A549 (cell line): ENCODE measurements at regions not wholly inside any gene's neighbourhood (a gene's known extent, or its start where the extent isn't known, plus 50 kb on each side); places are given as distances from the start of the nearest gene placed in this dataset.

Experiments used
- CEBPB ChIP-seq, 2 experiments: fragments of >200 bp in 1 of 2; sonication (Bioruptor Twin) in 1 of 2; formaldehyde crosslinking in 1 of 2; IDR thresholded peaks; 2 replicates each; pipeline ENCODE4 v1.6.1; 2012 to 2016
- EHF ChIP-seq: fragments of 250-450 bp; sonication (Bioruptor Pico); IDR thresholded peaks from 2 replicates; pipeline ENCODE4 v1.5.0; 2020; ENCODE audit warnings: mild to moderate bottlenecking
- EHMT2 ChIP-seq: fragments of 200-600 bp; sonication (generic); IDR thresholded peaks from 2 replicates; pipeline ENCODE4 v1.6.1; 2016; ENCODE audit warnings: antibody characterized with exemption, low read depth, mild to moderate bottlenecking, moderate library complexity
- JUN ChIP-seq, 2 experiments: fragments of >200 bp; sonication (Bioruptor Twin); formaldehyde crosslinking; IDR thresholded peaks; 2 replicates in 1 of 2; 3 replicates in 1 of 2; pipeline ENCODE4 v1.6.1; 2016 to 2017
- KDM1A ChIP-seq: fragments of 200-600 bp; sonication (generic); IDR thresholded peaks from 2 replicates; pipeline ENCODE4 v1.6.1; 2016; ENCODE audit warnings: low read depth, mild to moderate bottlenecking
- MYC ChIP-seq: IDR thresholded peaks from 2 replicates; pipeline ENCODE4 v1.6.1; 2012; ENCODE audit warnings: mild to moderate bottlenecking, inconsistent platforms, low read length, improper control_type of control experiment, borderline replicate concordance
- POLR2A ChIP-seq: IDR thresholded peaks from 2 replicates; pipeline ENCODE4 v1.6.1; 2012; ENCODE audit warnings: mild to moderate bottlenecking, low read length
- RAD21 ChIP-seq, 2 experiments: fragments of >200 bp in 1 of 2; sonication (Bioruptor Twin) in 1 of 2; formaldehyde crosslinking in 1 of 2; IDR thresholded peaks in 1 of 2; conservative IDR thresholded peaks in 1 of 2; 2 replicates in 1 of 2; 3 replicates in 1 of 2; pipeline ENCODE4 v1.6.1; 2012 to 2018; ENCODE audit warnings: inconsistent platforms in 1 of 2
- RARB ChIP-seq: fragments of 250-450 bp; sonication (Bioruptor Pico); IDR thresholded peaks from 2 replicates; pipeline ENCODE4 v1.8.0; 2021; ENCODE audit warnings: mild to moderate bottlenecking, moderate library complexity
- ZFP36 ChIP-seq: fragments of 450-650 bp; IDR thresholded peaks from 2 replicates; pipeline ENCODE4 v1.6.1; 2014; ENCODE audit warnings: borderline replicate concordance; ENCODE audit not compliant: partially characterized antibody
- TF ChIP-seq, protein P1 (sequence below): fragments of >200 bp; sonication (Bioruptor Twin); formaldehyde crosslinking; IDR thresholded peaks from 3 replicates; pipeline ENCODE4 v1.6.1; 2016
- TF ChIP-seq, protein P2 (sequence below): fragments of >200 bp; sonication (Bioruptor Twin); formaldehyde crosslinking; IDR thresholded peaks from 3 replicates; pipeline ENCODE4 v1.5.1; 2016
- TF ChIP-seq, protein P3 (sequence below): fragments of 150-350 bp; IDR thresholded peaks from 2 replicates; pipeline ENCODE4 v1.6.1; 2014; ENCODE audit warnings: low read depth, mild to moderate bottlenecking, low read length
- TF ChIP-seq, protein P4 (sequence below): IDR thresholded peaks from 2 replicates; pipeline ENCODE4 v1.6.1; 2012

DNA sequence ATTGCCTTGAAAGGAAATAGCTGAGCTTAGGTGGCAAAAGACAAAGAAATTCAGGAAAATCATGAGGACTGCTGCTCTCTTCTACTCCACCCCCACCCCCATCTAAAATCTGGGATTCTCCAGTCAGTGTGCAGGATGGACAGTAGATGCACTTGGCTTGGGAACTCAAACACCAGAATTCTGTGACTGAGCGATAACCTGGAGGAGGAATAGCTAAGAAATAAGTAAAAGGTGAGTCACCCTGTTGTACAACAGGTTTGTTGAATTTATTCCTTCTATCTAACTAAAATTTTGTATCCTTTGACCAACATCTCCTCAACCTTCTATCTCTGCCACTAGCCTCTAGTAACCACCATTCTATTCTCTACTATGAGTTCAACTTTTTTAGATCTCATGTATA lies 1029.9 kb upstream of the ACVR2A start:
- TF ChIP-seq KDM1A = no peak
- no peak for TF ChIP-seq MYC
- no peak for TF ChIP-seq POLR2A
- no peak for TF ChIP-seq JUN (IDR thresholded peaks at IDR 0.05)
- TF ChIP-seq, protein P1, sequence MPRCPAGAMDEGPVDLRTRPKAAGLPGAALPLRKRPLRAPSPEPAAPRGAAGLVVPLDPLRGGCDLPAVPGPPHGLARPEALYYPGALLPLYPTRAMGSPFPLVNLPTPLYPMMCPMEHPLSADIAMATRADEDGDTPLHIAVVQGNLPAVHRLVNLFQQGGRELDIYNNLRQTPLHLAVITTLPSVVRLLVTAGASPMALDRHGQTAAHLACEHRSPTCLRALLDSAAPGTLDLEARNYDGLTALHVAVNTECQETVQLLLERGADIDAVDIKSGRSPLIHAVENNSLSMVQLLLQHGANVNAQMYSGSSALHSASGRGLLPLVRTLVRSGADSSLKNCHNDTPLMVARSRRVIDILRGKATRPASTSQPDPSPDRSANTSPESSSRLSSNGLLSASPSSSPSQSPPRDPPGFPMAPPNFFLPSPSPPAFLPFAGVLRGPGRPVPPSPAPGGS = no peak
- no peak for TF ChIP-seq EHMT2
- TF ChIP-seq, protein P2, sequence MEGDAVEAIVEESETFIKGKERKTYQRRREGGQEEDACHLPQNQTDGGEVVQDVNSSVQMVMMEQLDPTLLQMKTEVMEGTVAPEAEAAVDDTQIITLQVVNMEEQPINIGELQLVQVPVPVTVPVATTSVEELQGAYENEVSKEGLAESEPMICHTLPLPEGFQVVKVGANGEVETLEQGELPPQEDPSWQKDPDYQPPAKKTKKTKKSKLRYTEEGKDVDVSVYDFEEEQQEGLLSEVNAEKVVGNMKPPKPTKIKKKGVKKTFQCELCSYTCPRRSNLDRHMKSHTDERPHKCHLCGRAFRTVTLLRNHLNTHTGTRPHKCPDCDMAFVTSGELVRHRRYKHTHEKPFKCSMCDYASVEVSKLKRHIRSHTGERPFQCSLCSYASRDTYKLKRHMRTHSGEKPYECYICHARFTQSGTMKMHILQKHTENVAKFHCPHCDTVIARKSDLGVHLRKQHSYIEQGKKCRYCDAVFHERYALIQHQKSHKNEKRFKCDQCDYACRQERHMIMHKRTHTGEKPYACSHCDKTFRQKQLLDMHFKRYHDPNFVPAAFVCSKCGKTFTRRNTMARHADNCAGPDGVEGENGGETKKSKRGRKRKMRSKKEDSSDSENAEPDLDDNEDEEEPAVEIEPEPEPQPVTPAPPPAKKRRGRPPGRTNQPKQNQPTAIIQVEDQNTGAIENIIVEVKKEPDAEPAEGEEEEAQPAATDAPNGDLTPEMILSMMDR = no peak
- no peak for TF ChIP-seq EHF
- no peak for TF ChIP-seq RARB (CRISPR knock-in tag)
- no peak for TF ChIP-seq ZFP36
- TF ChIP-seq CEBPB (IDR thresholded peaks at IDR 0.05) = no peak
- TF ChIP-seq, protein P3, sequence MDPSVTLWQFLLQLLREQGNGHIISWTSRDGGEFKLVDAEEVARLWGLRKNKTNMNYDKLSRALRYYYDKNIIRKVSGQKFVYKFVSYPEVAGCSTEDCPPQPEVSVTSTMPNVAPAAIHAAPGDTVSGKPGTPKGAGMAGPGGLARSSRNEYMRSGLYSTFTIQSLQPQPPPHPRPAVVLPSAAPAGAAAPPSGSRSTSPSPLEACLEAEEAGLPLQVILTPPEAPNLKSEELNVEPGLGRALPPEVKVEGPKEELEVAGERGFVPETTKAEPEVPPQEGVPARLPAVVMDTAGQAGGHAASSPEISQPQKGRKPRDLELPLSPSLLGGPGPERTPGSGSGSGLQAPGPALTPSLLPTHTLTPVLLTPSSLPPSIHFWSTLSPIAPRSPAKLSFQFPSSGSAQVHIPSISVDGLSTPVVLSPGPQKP = no peak
- no peak for TF ChIP-seq RAD21 (conservative IDR thresholded peaks at IDR 0.05 in 1 of 2, IDR thresholded peaks at IDR 0.05 in 1 of 2)
- TF ChIP-seq, protein P4, sequence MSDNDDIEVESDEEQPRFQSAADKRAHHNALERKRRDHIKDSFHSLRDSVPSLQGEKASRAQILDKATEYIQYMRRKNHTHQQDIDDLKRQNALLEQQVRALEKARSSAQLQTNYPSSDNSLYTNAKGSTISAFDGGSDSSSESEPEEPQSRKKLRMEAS = no peak
